Smooth muscle cell (in vitro differentiated cells): ENCODE measurements at regions not wholly inside any gene's neighbourhood (a gene's known extent, or its start where the extent isn't known, plus 50 kb on each side); places are given as distances from the start of the nearest gene placed in this dataset.

Source experiments
- DNase-seq: peaks from one replicate; lab custom pipeline; 2025; ENCODE audit not compliant: unreplicated experiment; lab: John Stamatoyannopoulos, UW
- H2AFZ ChIP-seq: fragments of 200-600 bp; sonication (generic); 2 replicates; pipeline ENCODE4 v1.6.0; 2016; ENCODE audit warnings: antibody characterized with exemption, low read depth, mild to moderate bottlenecking
- H3F3A ChIP-seq: fragments of 200-600 bp; sonication (generic); 2 replicates; pipeline ENCODE4 v1.6.0; 2017; ENCODE audit warnings: antibody characterized with exemption, low read depth
- H3K27ac ChIP-seq: fragments of 200-600 bp; sonication (generic); 2 replicates; pipeline ENCODE4 v1.5.1; 2016; ENCODE audit warnings: low read depth, mild to moderate bottlenecking
- H3K27me3 ChIP-seq: fragments of 200-600 bp; sonication (generic); 2 replicates; pipeline ENCODE4 v1.6.1; 2016; ENCODE audit warnings: low read depth, mild to moderate bottlenecking
- H3K36me3 ChIP-seq: fragments of 200-600 bp; sonication (generic); 2 replicates; pipeline ENCODE4 v1.5.1; 2016; ENCODE audit warnings: low read depth
- H3K4me1 ChIP-seq: fragments of 200-600 bp; sonication (generic); 2 replicates; pipeline ENCODE4 v1.5.1; 2016; ENCODE audit warnings: low read depth
- H3K4me2 ChIP-seq: fragments of 200-600 bp; sonication (generic); 2 replicates; pipeline ENCODE4 v1.6.0; 2016; ENCODE audit warnings: mild to moderate bottlenecking
- H3K4me3 ChIP-seq: fragments of 200-600 bp; sonication (generic); 2 replicates; pipeline ENCODE4 v1.5.1; 2016; ENCODE audit warnings: mild to moderate bottlenecking
- H3K79me2 ChIP-seq: fragments of 200-600 bp; sonication (generic); 2 replicates; pipeline ENCODE4 v1.6.0; 2016; ENCODE audit warnings: low read depth, mild to moderate bottlenecking
- H3K9ac ChIP-seq: fragments of 200-600 bp; sonication (generic); 2 replicates; pipeline ENCODE4 v1.6.0; 2016; ENCODE audit warnings: low read depth
- H3K9me3 ChIP-seq: fragments of 200-600 bp; sonication (generic); replicated peaks from 2 replicates; pipeline ENCODE4 v1.5.1; 2016; ENCODE audit warnings: low read depth
- H4K20me1 ChIP-seq: fragments of 200-600 bp; sonication (generic); 2 replicates; pipeline ENCODE4 v1.6.0; 2016; ENCODE audit warnings: low read depth
- WGBS: methylation state at CpG from one replicate; pipeline ENCODE4 v1.1.7; 2016; ENCODE audit warnings: low lambda C conversion rate; 5-methylcytosine and 5-hydroxymethylcytosine counted together
- TF ChIP-seq, protein P1 (sequence below): fragments of 200-600 bp; sonication (generic); IDR thresholded peaks from 2 replicates; pipeline ENCODE4 v1.5.1; 2017; ENCODE audit warnings: borderline replicate concordance, mild to moderate bottlenecking, antibody characterized with exemption; ENCODE audit not compliant: insufficient read depth, poor library complexity, severe bottlenecking

DNA sequence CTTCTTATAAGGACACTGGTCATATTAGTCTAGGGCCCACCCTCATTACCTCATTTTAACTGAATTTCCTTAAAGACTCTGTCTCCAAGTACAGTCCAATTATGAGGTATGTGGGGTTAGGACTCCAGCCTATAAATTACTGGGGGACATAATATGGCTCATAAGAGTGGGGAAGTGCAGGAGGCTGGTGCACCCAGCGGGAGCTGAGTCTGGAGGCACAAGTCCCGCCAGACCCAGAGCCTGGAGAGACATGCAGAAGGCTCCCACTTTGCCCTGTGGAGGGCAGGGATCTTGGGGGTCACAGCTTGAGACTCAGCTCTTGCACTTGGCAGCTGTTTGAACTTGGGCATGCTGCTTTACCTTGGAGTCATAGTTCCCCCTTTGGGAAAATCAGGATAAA, 250.4 kb downstream of the RHOU start:
- no peak for DNase-seq
- H3K9ac ChIP-seq, result no peak overlapping the region
- no peaks in the 10 kb centered on the region for H3K79me2 ChIP-seq
- no peak overlapping the region for H3K27ac ChIP-seq
- H3K36me3 ChIP-seq, result no peaks in the 10 kb centered on the region
- H3K27me3 ChIP-seq, result no peaks in the 10 kb centered on the region
- 66% methylated on average over 2 of the region's 2 CpGs for WGBS
- no peaks in the 10 kb centered on the region for H4K20me1 ChIP-seq
- H3K4me3 ChIP-seq, result no peak overlapping the region
- H3F3A ChIP-seq, result no peaks in the 10 kb centered on the region
- H3K4me1 ChIP-seq, result peaks cover 15% of the 10 kb centered on the region
- TF ChIP-seq, protein P1, sequence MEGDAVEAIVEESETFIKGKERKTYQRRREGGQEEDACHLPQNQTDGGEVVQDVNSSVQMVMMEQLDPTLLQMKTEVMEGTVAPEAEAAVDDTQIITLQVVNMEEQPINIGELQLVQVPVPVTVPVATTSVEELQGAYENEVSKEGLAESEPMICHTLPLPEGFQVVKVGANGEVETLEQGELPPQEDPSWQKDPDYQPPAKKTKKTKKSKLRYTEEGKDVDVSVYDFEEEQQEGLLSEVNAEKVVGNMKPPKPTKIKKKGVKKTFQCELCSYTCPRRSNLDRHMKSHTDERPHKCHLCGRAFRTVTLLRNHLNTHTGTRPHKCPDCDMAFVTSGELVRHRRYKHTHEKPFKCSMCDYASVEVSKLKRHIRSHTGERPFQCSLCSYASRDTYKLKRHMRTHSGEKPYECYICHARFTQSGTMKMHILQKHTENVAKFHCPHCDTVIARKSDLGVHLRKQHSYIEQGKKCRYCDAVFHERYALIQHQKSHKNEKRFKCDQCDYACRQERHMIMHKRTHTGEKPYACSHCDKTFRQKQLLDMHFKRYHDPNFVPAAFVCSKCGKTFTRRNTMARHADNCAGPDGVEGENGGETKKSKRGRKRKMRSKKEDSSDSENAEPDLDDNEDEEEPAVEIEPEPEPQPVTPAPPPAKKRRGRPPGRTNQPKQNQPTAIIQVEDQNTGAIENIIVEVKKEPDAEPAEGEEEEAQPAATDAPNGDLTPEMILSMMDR, result no peak
- no peak overlapping the region for H3K4me2 ChIP-seq
- no peaks in the 10 kb centered on the region for H3K9me3 ChIP-seq
- no peak overlapping the region for H2AFZ ChIP-seq

DNA sequence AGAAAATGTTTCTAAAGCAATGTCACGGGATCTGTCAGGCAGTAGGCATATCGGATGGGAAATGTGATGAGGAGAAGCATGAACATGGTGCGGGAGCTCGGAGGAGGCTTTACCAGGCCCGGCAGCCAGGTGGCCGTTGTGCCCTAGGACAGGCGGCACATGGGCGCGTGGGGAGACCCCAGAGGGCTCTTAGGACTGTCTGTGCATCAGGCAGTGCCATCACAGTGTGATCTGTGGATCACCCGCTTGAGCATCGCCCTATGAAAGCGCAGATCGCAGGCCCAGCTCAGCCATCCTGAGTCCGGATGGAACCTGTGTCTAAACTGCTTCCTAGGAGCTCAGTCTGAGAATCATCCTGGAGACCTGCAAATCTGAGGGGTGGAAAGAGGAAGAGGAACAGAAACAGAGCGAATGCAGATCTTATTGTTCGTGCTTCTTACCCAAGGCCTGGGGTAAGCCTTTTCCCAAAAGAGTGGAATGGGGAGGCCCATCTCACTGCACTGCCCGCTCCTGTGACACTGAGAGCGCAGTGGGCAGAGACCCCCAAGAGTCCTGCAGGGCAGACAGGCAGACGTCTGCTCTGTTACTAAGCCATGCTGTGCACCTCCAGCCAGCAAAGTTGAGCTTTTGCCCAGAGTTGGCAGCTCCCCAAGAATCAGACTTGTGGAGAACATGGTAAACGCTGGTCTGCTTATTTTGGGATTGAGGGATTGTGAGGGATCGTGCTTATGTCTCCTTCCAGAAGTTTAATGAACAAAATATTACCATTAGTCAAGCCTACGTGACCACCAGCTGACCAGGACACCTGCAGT, 251.0 kb downstream of the RHOU start:
- 91% methylated on average over 22 of the region's 22 CpGs for WGBS
- H3K4me1 ChIP-seq, result peaks cover 15% of the 10 kb centered on the region

DNA sequence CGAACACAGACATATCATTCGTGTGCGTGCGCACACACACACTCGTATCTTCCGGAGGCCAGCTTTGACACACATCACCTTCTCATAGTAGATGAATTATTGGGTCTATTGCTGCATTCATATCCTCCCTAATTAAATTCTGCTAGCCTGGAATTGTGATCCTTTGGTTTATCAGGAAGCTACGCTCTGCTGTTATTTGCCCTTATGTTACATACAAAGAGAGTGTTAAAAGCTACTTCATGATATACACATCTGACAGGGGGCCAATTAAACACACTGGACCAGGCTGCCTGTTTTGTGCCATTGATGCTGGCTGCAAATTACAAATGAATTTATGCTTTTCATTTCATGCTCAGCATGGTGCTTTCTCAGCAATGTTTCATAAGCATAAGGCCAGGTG, 252.0 kb downstream of the RHOU start:
- TF ChIP-seq, protein P1, result no peak
- H2AFZ ChIP-seq, result no peak overlapping the region
- H3K4me1 ChIP-seq, result peaks cover 15% of the 10 kb centered on the region
- H3K36me3 ChIP-seq, result no peaks in the 10 kb centered on the region
- H3F3A ChIP-seq, result no peaks in the 10 kb centered on the region
- H4K20me1 ChIP-seq, result no peaks in the 10 kb centered on the region
- H3K27me3 ChIP-seq, result no peaks in the 10 kb centered on the region
- H3K9me3 ChIP-seq, result no peaks in the 10 kb centered on the region
- H3K4me2 ChIP-seq, result no peak overlapping the region
- no peak for DNase-seq
- H3K9ac ChIP-seq, result no peak overlapping the region
- no peak overlapping the region for H3K4me3 ChIP-seq
- H3K79me2 ChIP-seq, result no peaks in the 10 kb centered on the region
- H3K27ac ChIP-seq, result no peak overlapping the region
- 97% methylated on average over 7 of the region's 7 CpGs for WGBS

More for the DNA sequence above, 251.0 kb downstream of the RHOU start:
- no peak for DNase-seq
- H2AFZ ChIP-seq, result no peak overlapping the region
- H3K27ac ChIP-seq, result no peak overlapping the region
- no peaks in the 10 kb centered on the region for H4K20me1 ChIP-seq
- no peak overlapping the region for H3K9ac ChIP-seq
- no peaks in the 10 kb centered on the region for H3F3A ChIP-seq
- H3K79me2 ChIP-seq, result no peaks in the 10 kb centered on the region
- no peak overlapping the region for H3K4me3 ChIP-seq
- no peaks in the 10 kb centered on the region for H3K27me3 ChIP-seq
- TF ChIP-seq, protein P1, result no peak
- H3K4me2 ChIP-seq, result no peak overlapping the region
- H3K9me3 ChIP-seq, result no peaks in the 10 kb centered on the region
- H3K36me3 ChIP-seq, result no peaks in the 10 kb centered on the region
